DND-41 (cell line): ENCODE measurements at regions not wholly inside any gene's neighbourhood (a gene's known extent, or its start where the extent isn't known, plus 50 kb on each side); places are given as distances from the start of the nearest gene placed in this dataset.

Experiments used
- EZH2 ChIP-seq: IDR thresholded peaks from 3 replicates; pipeline ENCODE4 v1.6.1; 2012; ENCODE audit warnings: borderline replicate concordance, low read depth, mild to moderate bottlenecking, moderate library complexity, low read length, inconsistent platforms; ENCODE audit not compliant: severe bottlenecking
- TF ChIP-seq, protein P1 (sequence below): IDR thresholded peaks from 2 replicates; pipeline ENCODE4 v1.5.1; 2012; ENCODE audit warnings: borderline replicate concordance, low read length, moderate library complexity, mild to moderate bottlenecking; ENCODE audit not compliant: poor library complexity, severe bottlenecking; ENCODE audit errors: extremely low read depth

DNA sequence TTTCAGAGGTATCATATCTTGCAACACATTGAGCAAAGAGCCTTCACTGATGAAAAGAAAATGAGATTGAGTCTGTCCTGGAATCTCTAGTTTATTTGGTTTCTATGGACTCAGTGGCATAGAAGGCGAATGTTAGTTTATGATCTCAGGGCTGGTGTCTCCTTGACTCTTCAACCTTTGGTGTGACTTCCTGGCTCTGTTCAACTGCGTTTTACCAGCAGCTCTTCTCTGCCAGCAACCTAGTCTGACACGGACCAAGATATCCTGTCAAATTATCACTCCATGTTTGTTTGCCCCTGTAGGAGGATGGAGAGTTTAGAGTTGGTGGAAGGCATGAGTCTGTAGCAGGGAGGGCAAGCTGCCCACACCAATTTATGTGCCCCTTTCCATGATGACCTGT, 82.9 kb upstream of the TBC1D5 start:
- TF ChIP-seq, protein P1, sequence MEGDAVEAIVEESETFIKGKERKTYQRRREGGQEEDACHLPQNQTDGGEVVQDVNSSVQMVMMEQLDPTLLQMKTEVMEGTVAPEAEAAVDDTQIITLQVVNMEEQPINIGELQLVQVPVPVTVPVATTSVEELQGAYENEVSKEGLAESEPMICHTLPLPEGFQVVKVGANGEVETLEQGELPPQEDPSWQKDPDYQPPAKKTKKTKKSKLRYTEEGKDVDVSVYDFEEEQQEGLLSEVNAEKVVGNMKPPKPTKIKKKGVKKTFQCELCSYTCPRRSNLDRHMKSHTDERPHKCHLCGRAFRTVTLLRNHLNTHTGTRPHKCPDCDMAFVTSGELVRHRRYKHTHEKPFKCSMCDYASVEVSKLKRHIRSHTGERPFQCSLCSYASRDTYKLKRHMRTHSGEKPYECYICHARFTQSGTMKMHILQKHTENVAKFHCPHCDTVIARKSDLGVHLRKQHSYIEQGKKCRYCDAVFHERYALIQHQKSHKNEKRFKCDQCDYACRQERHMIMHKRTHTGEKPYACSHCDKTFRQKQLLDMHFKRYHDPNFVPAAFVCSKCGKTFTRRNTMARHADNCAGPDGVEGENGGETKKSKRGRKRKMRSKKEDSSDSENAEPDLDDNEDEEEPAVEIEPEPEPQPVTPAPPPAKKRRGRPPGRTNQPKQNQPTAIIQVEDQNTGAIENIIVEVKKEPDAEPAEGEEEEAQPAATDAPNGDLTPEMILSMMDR, result no peak
- no peak for TF ChIP-seq EZH2
